ENCODE measurements at regions not wholly inside any gene's neighbourhood (a gene's known extent, or its start where the extent isn't known, plus 50 kb on each side); places are given as distances from the start of the nearest gene placed in this dataset.

- TF ChIP-seq POLR2A (IDR thresholded peaks at IDR 0.05; ENCODE audit: low read length) (no peak), GATA1 (IDR thresholded peaks at IDR 0.05; ENCODE audit: low read depth, low read length) (no peak)
Measured at GRCh38 chr4:132101526-132101925, 1047.6 kb upstream of the PCDH10 start.
